GM21360 (cell line): ENCODE measurements at regions not wholly inside any gene's neighbourhood (a gene's known extent, or its start where the extent isn't known, plus 50 kb on each side); places are given as distances from the start of the nearest gene placed in this dataset.
"Not testable (repeated sequence)": the region's sequence is repeated elsewhere in the genome, so short reads cannot be mapped to it uniquely, and the experiment has no call there.

Source experiments
- ATAC-seq: cut with Tn5 transposase; IDR thresholded peaks from one replicate; pipeline ENCODE4 v1.9.1; 2021; ENCODE audit warnings: mild to moderate bottlenecking, moderate library complexity; ENCODE audit not compliant: unreplicated experiment

- no peak for ATAC-seq
These were observed 140.1 kb upstream of the JCAD start for GRCh38 chr10:30199376-30200016.

GRCh38 chr10:30197186-30197585 is 137.8 kb upstream of the JCAD start:
- no peak for ATAC-seq

GRCh38 chr10:30196559-30196958 is 137.2 kb upstream of the JCAD start:
- ATAC-seq = not testable (repeated sequence)

GRCh38 chr10:30192846-30193608 is 133.6 kb upstream of the JCAD start:
- ATAC-seq = no peak

GRCh38 chr10:30190577-30191552 is 131.5 kb upstream of the JCAD start:
- no peak for ATAC-seq

- no peak for ATAC-seq
These were observed 129.8 kb upstream of the JCAD start for GRCh38 chr10:30189238-30189580.

GRCh38 chr10:30188556-30189237 is 129.3 kb upstream of the JCAD start:
- no peak for ATAC-seq

GRCh38 chr10:30188101-30188500 is 128.7 kb upstream of the JCAD start:
- ATAC-seq = no peak

GRCh38 chr10:30187010-30187409 is 127.6 kb upstream of the JCAD start:
- ATAC-seq = no peak

- ATAC-seq = no peak
These were observed 127.0 kb upstream of the JCAD start for GRCh38 chr10:30186371-30186875.

- ATAC-seq = no peak
These were observed 126.5 kb upstream of the JCAD start for GRCh38 chr10:30185916-30186315.

GRCh38 chr10:30185341-30185740 is 126.0 kb upstream of the JCAD start:
- ATAC-seq = no peak

- no peak for ATAC-seq
These were observed 125.1 kb upstream of the JCAD start for GRCh38 chr10:30184397-30185033.

- no peak for ATAC-seq
These were observed 123.6 kb upstream of the JCAD start for GRCh38 chr10:30183055-30183402.

GRCh38 chr10:30182191-30183054 is 123.0 kb upstream of the JCAD start:
- ATAC-seq = no peak

GRCh38 chr10:30178356-30178964 is 119.1 kb upstream of the JCAD start:
- ATAC-seq = no peak

GRCh38 chr10:30176776-30177533 is 117.6 kb upstream of the JCAD start:
- no peak for ATAC-seq

- no peak for ATAC-seq
These were observed 116.8 kb upstream of the JCAD start for GRCh38 chr10:30176182-30176581.
